BLaER1 (cell line): ENCODE measurements at regions not wholly inside any gene's neighbourhood (a gene's known extent, or its start where the extent isn't known, plus 50 kb on each side); places are given as distances from the start of the nearest gene placed in this dataset.

ENCODE experiments used
- H3K27ac ChIP-seq: shearing (Covaris generic); formaldehyde crosslinking; 2 replicates; pipeline ENCODE4 v1.8.1; 2022
- H3K27me3 ChIP-seq: shearing (Covaris generic); formaldehyde crosslinking; 2 replicates; pipeline ENCODE4 v1.8.1; 2022
- H3K36me3 ChIP-seq: shearing (Covaris generic); formaldehyde crosslinking; 2 replicates; pipeline ENCODE4 v1.8.1; 2022
- H3K4me1 ChIP-seq: shearing (Covaris generic); formaldehyde crosslinking; 2 replicates; pipeline ENCODE4 v1.8.1; 2022
- H3K4me2 ChIP-seq: shearing (Covaris generic); formaldehyde crosslinking; 2 replicates; pipeline ENCODE4 v1.8.1; 2022
- H3K4me3 ChIP-seq: shearing (Covaris generic); formaldehyde crosslinking; 2 replicates; pipeline ENCODE4 v1.8.1; 2022
- H3K9ac ChIP-seq: shearing (Covaris generic); formaldehyde crosslinking; 2 replicates; pipeline ENCODE4 v1.8.1; 2022
- H3K9me3 ChIP-seq: shearing (Covaris generic); formaldehyde crosslinking; 2 replicates; pipeline ENCODE4 v1.8.1; 2022
- H4K20me1 ChIP-seq: shearing (Covaris generic); formaldehyde crosslinking; 2 replicates; pipeline ENCODE4 v1.8.1; 2022
- Cebpa-rat ChIP-seq: shearing (Covaris generic); IDR thresholded peaks from 2 replicates; pipeline ENCODE4 v1.8.1; 2022

GRCh38 chr21:30943920-30944319 lies 62.5 kb upstream of the KRTAP11-1 start:
- Histone ChIP-seq H3K9ac (no peak overlapping the region), H4K20me1 (no peaks in the 10 kb centered on the region), H3K36me3 (no peaks in the 10 kb centered on the region), H3K4me1 (no peaks in the 10 kb centered on the region), H3K27me3 (no peaks in the 10 kb centered on the region), H3K9me3 (no peaks in the 10 kb centered on the region), H3K4me3 (no peak overlapping the region), H3K27ac (no peak overlapping the region), H3K4me2 (no peak overlapping the region)
- no peak for TF ChIP-seq Cebpa-rat

DNA sequence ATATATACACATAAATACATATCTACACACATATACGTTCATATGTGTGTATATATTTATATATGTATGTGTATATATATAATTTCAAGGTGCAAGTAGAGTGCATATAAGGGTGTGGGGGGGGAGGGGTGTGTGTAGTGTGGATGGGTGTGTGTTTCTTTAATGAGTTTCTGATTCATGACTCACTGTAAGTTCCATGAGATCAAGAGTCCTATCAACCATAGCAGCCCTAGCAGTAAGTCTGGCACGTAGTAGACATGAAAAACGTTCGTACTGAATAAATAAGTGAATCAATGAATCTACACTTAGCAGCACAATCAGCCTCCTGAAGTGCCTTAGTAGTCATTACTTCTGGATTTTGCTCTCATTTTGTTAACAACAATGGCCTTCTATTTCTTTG lies 61.9 kb upstream of the KRTAP11-1 start:
- H3K36me3 ChIP-seq = no peaks in the 10 kb centered on the region
- no peak overlapping the region for H3K9ac ChIP-seq
- H3K9me3 ChIP-seq = no peaks in the 10 kb centered on the region
- H3K4me1 ChIP-seq = no peaks in the 10 kb centered on the region
- H3K4me3 ChIP-seq = no peak overlapping the region
- no peaks in the 10 kb centered on the region for H4K20me1 ChIP-seq
- no peak overlapping the region for H3K4me2 ChIP-seq
- H3K27ac ChIP-seq = no peak overlapping the region
- TF ChIP-seq Cebpa-rat = no peak
- H3K27me3 ChIP-seq = no peaks in the 10 kb centered on the region

DNA sequence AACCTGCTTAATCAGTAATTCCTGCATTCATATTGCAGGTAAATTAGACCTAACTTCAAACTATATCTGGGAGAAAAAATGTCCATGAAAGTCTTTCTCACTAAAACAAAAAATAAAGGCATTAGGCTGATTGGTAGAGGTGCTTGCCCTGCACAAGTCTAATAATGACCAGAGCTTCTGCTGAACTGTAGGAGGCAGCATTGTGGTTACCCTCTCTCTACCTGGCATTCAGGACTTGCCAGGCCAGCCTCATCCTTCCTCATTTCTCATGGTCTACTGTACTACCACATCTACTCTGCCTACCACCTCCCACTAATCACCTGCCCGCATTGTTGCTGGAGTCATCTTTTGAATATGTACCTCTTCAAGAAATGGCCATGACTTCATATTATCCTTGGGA lies 60.8 kb upstream of the KRTAP11-1 start:
- Histone ChIP-seq H3K4me1 (no peaks in the 10 kb centered on the region), H3K4me2 (no peak overlapping the region), H3K36me3 (no peaks in the 10 kb centered on the region), H3K9ac (no peak overlapping the region), H4K20me1 (no peaks in the 10 kb centered on the region), H3K27me3 (no peaks in the 10 kb centered on the region), H3K4me3 (no peak overlapping the region), H3K9me3 (0 out of 2 replicates have a peak, but pooled peaks cover under 1% of the 10 kb centered on the region), H3K27ac (no peak overlapping the region)
- TF ChIP-seq Cebpa-rat = no peak

DNA sequence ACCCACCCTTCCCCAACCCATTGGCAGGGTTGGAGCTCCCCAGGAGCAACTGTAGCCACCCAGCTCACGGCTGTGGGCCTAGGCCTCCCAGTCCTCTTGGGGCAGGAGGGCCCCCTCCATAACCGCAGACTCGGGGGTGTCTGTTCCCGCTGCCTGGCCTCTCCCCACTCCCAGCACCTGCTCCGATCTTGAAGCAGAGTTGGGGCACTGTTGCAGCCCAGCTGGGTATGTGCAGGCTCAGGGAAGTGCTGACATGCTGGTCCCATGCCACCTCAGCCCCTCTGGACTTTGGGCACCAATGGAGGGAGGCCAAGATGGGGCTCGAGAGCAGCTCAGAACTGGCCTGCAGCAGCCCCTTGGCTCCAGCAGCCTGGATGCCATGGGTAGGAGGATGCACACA lies 54.8 kb upstream of the KRTAP11-1 start:
- Histone ChIP-seq H3K4me1 (no peaks in the 10 kb centered on the region), H3K9ac (no peak overlapping the region), H3K9me3 (peaks cover 22% of the 10 kb centered on the region), H3K27ac (no peak overlapping the region), H3K36me3 (no peaks in the 10 kb centered on the region), H3K4me3 (no peak overlapping the region), H4K20me1 (no peaks in the 10 kb centered on the region), H3K4me2 (no peak overlapping the region), H3K27me3 (no peaks in the 10 kb centered on the region)
- no peak for TF ChIP-seq Cebpa-rat

- Histone ChIP-seq H3K36me3 (no peaks in the 10 kb centered on the region), H3K9me3 (peaks cover 22% of the 10 kb centered on the region), H4K20me1 (no peaks in the 10 kb centered on the region), H3K9ac (no peak overlapping the region), H3K4me1 (no peaks in the 10 kb centered on the region), H3K27me3 (no peaks in the 10 kb centered on the region), H3K27ac (no peak overlapping the region), H3K4me2 (no peak overlapping the region), H3K4me3 (no peak overlapping the region)
- TF ChIP-seq Cebpa-rat = no peak
Measured at GRCh38 chr21:30935889-30936168, 54.4 kb upstream of the KRTAP11-1 start.

DNA sequence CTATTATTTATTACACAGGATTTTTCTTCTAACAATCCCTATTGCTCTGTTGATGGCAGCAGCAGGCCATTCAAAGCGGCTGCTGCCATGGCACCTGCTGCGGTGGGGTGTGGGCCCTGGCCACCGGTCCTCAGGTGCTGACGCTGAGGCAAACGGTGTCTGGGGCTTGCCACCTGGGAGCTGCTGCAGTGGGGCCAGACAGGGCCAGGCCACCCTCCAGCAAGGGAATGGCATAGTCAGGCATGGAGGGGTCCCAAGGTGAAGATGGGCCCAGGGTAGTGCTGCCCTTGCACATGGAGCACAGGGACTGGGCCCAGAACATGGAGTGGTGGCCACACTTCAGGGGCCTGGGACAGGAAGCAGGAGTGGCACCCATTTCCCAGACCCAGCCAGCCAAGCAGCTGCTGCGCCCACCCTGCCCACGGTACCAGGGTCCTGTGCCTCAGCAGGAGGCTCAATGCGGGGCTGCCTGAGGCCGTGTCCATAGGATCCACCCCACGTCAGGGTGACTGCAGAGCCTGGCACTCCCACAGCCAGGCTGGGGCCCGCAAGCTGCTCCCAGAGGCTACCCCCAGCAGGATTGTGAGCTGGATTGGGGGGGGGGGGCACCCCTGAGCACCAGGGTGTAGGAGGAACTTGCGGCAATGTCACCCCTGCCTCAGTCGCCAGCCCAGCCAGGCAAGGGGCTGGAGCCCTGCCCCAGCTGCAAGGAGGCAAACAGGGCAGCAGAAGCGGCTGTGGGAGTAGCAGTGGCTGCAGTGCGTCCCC lies 53.9 kb upstream of the KRTAP11-1 start:
- Histone ChIP-seq H3K27me3 (no peaks in the 10 kb centered on the region), H3K36me3 (no peaks in the 10 kb centered on the region), H3K4me1 (no peaks in the 10 kb centered on the region), H3K27ac (no peak overlapping the region), H3K9ac (no peak overlapping the region), H3K9me3 (peaks cover 22% of the 10 kb centered on the region), H3K4me2 (no peak overlapping the region), H4K20me1 (no peaks in the 10 kb centered on the region), H3K4me3 (no peak overlapping the region)
- no peak for TF ChIP-seq Cebpa-rat

- Histone ChIP-seq H3K4me1 (no peaks in the 10 kb centered on the region), H3K36me3 (no peaks in the 10 kb centered on the region), H4K20me1 (no peaks in the 10 kb centered on the region), H3K27ac (no peak overlapping the region), H3K4me2 (no peak overlapping the region), H3K9me3 (peaks cover 26% of the 10 kb centered on the region), H3K4me3 (no peak overlapping the region), H3K27me3 (no peaks in the 10 kb centered on the region), H3K9ac (no peak overlapping the region)
- TF ChIP-seq Cebpa-rat = no peak
Measured at GRCh38 chr21:30932686-30933085, 51.3 kb upstream of the KRTAP11-1 start.
